Neural cell (in vitro differentiated cells): ENCODE measurements at regions not wholly inside any gene's neighbourhood (a gene's known extent, or its start where the extent isn't known, plus 50 kb on each side); places are given as distances from the start of the nearest gene placed in this dataset.

Experiments
- EZH2 ChIP-seq: fragments of 200-600, 300-800 bp; shearing (Covaris generic), sonication (generic); IDR thresholded peaks from 2 replicates; pipeline ENCODE4 v1.6.1; 2014; ENCODE audit warnings: antibody characterized with exemption, low read length, borderline replicate concordance, mild to moderate bottlenecking; ENCODE audit not compliant: insufficient read depth, poor library complexity, severe bottlenecking
- REST ChIP-seq: IDR thresholded peaks from 2 replicates; pipeline ENCODE4 v1.6.1; 2012; ENCODE audit warnings: borderline replicate concordance
- TAF1 ChIP-seq: IDR thresholded peaks from 2 replicates; pipeline ENCODE4 v1.6.1; 2012; ENCODE audit warnings: low read depth
- TF ChIP-seq, protein P1 (sequence below): fragments of 450-650 bp; IDR thresholded peaks from 2 replicates; pipeline ENCODE4 v1.5.1; 2014; ENCODE audit warnings: antibody characterized with exemption, mild to moderate bottlenecking, moderate library complexity; ENCODE audit not compliant: poor library complexity, severe bottlenecking

- TF ChIP-seq, protein P1, sequence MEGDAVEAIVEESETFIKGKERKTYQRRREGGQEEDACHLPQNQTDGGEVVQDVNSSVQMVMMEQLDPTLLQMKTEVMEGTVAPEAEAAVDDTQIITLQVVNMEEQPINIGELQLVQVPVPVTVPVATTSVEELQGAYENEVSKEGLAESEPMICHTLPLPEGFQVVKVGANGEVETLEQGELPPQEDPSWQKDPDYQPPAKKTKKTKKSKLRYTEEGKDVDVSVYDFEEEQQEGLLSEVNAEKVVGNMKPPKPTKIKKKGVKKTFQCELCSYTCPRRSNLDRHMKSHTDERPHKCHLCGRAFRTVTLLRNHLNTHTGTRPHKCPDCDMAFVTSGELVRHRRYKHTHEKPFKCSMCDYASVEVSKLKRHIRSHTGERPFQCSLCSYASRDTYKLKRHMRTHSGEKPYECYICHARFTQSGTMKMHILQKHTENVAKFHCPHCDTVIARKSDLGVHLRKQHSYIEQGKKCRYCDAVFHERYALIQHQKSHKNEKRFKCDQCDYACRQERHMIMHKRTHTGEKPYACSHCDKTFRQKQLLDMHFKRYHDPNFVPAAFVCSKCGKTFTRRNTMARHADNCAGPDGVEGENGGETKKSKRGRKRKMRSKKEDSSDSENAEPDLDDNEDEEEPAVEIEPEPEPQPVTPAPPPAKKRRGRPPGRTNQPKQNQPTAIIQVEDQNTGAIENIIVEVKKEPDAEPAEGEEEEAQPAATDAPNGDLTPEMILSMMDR, result no peak
- TF ChIP-seq EZH2 (no peak), REST (no peak), TAF1 (no peak)
Observed at GRCh38 chr22:48908547-48908946, 919.1 kb downstream of the BRD1 start.
